ENCODE measurements at regions not wholly inside any gene's neighbourhood (a gene's known extent, or its start where the extent isn't known, plus 50 kb on each side); places are given as distances from the start of the nearest gene placed in this dataset.

DNA sequence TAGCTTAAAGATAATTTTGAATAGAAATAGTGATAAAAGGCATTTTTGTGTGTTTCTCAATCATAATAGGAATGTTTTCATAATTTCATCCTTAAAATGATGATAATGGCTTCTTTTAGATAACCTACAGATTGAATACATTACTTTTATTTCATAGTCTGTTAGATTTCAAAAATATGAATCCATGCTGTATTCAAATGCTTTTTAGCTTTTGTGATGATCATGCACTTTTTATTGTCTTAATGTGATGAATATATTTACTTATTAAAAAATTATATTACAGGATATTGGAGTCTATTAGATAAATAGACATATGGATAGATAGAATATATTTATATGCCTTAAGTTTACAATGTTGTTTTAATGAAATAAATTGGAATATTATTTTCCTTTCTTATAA is 886.8 kb upstream of the NOVA1 start:
- TF ChIP-seq, protein P1, sequence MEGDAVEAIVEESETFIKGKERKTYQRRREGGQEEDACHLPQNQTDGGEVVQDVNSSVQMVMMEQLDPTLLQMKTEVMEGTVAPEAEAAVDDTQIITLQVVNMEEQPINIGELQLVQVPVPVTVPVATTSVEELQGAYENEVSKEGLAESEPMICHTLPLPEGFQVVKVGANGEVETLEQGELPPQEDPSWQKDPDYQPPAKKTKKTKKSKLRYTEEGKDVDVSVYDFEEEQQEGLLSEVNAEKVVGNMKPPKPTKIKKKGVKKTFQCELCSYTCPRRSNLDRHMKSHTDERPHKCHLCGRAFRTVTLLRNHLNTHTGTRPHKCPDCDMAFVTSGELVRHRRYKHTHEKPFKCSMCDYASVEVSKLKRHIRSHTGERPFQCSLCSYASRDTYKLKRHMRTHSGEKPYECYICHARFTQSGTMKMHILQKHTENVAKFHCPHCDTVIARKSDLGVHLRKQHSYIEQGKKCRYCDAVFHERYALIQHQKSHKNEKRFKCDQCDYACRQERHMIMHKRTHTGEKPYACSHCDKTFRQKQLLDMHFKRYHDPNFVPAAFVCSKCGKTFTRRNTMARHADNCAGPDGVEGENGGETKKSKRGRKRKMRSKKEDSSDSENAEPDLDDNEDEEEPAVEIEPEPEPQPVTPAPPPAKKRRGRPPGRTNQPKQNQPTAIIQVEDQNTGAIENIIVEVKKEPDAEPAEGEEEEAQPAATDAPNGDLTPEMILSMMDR (IDR thresholded peaks at IDR 0.05), result no peak
- no peak for TF ChIP-seq POLR2A (IDR thresholded peaks at IDR 0.05)

Data from heart left ventricle (tissue), 13 donors.